HL-60 (cell line): ENCODE measurements at regions not wholly inside any gene's neighbourhood (a gene's known extent, or its start where the extent isn't known, plus 50 kb on each side); places are given as distances from the start of the nearest gene placed in this dataset.

Experiments
- DNase-seq, 2 experiments: peaks; one replicate each; pipeline ENCODE4 v3.0.0-alpha.2; 2010 to 2020; ENCODE audit warnings: low read depth in 1 of 2, low spot score in 1 of 2
- H3K27ac ChIP-seq: fragments of 250-450 bp; sonication (Bioruptor Pico); replicated peaks from 2 replicates; pipeline ENCODE4 v1.5.1; 2020; ENCODE audit warnings: mild to moderate bottlenecking, moderate library complexity
- H3K27me3 ChIP-seq: fragments of 250-450 bp; sonication (Bioruptor Pico); 2 replicates; pipeline ENCODE4 v1.5.1; 2021; ENCODE audit warnings: mild to moderate bottlenecking, moderate library complexity; ENCODE audit not compliant: insufficient read depth, poor library complexity, severe bottlenecking
- H3K4me3 ChIP-seq: replicated peaks from 2 replicates; pipeline ENCODE4 v1.5.1; 2011; ENCODE audit warnings: mild to moderate bottlenecking, control low read depth, low read length; ENCODE audit not compliant: insufficient read depth
- GABPA ChIP-seq: IDR thresholded peaks from 2 replicates; pipeline ENCODE4 v1.6.1; 2012; ENCODE audit warnings: low read depth
- POLR2AphosphoS5 ChIP-seq: IDR thresholded peaks from 2 replicates; pipeline ENCODE4 v1.6.1; 2012; ENCODE audit warnings: low read depth
- SPI1 ChIP-seq: IDR thresholded peaks from 2 replicates; pipeline ENCODE4 v1.6.1; 2012; ENCODE audit warnings: low read depth, mild to moderate bottlenecking, borderline replicate concordance
- TF ChIP-seq, protein P1 (sequence below): IDR thresholded peaks from 2 replicates; pipeline ENCODE4 v1.6.1; 2012; ENCODE audit warnings: low read depth; ENCODE audit not compliant: insufficient replicate concordance
- TF ChIP-seq, protein P2 (sequence below): IDR thresholded peaks from one replicate; pipeline ENCODE4 v1.5.1; 2011; ENCODE audit warnings: low read length, control low read depth, inconsistent platforms; ENCODE audit not compliant: insufficient read depth

DNA sequence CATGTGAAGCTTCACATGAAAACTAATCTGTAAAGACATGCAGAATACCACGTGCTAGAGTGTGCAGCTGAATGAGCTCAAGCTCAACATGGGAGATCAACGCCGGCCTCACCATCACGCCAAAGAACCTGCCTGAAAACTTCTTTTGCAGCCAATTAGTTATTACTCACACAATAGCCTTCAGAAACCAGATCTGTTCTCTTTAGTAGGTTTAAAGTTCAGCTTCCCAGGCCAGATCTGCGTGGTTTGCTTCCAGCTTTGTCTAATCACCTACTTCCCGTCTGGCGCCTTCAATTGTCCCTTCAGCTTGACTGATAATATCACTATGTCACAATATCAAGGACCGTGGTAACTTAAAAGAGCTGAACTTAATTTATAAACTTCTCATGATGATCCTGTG is 68.0 kb upstream of the ZNF236 start:
- H3K4me3 ChIP-seq = no peak overlapping the region

DNA sequence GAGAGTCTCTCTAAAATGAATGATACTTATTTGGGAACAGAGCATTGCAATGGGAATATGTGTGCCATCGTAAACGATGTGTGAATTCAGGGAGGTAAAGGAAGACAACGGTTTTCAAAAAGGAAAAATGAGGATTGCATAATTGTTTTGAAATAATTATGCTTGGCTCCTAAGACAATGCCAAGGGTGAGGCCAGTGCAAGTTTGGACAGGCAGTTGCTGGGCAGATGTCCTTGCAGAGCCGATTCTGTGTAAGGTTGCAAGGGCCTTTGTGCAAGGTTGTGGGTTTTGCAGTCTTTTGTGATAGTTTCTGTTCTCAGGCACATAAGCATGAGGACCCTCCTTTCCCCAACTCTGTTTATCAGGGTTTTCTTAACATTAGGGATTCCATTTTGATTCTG is 70.0 kb upstream of the ZNF236 start:
- Histone ChIP-seq H3K27ac (no peak overlapping the region), H3K27me3 (no peaks in the 10 kb centered on the region), H3K4me3 (no peak overlapping the region)
- no peak for DNase-seq
- TF ChIP-seq, protein P1, sequence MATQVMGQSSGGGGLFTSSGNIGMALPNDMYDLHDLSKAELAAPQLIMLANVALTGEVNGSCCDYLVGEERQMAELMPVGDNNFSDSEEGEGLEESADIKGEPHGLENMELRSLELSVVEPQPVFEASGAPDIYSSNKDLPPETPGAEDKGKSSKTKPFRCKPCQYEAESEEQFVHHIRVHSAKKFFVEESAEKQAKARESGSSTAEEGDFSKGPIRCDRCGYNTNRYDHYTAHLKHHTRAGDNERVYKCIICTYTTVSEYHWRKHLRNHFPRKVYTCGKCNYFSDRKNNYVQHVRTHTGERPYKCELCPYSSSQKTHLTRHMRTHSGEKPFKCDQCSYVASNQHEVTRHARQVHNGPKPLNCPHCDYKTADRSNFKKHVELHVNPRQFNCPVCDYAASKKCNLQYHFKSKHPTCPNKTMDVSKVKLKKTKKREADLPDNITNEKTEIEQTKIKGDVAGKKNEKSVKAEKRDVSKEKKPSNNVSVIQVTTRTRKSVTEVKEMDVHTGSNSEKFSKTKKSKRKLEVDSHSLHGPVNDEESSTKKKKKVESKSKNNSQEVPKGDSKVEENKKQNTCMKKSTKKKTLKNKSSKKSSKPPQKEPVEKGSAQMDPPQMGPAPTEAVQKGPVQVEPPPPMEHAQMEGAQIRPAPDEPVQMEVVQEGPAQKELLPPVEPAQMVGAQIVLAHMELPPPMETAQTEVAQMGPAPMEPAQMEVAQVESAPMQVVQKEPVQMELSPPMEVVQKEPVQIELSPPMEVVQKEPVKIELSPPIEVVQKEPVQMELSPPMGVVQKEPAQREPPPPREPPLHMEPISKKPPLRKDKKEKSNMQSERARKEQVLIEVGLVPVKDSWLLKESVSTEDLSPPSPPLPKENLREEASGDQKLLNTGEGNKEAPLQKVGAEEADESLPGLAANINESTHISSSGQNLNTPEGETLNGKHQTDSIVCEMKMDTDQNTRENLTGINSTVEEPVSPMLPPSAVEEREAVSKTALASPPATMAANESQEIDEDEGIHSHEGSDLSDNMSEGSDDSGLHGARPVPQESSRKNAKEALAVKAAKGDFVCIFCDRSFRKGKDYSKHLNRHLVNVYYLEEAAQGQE = no peak
- TF ChIP-seq SPI1 = no peak
- TF ChIP-seq, protein P2, sequence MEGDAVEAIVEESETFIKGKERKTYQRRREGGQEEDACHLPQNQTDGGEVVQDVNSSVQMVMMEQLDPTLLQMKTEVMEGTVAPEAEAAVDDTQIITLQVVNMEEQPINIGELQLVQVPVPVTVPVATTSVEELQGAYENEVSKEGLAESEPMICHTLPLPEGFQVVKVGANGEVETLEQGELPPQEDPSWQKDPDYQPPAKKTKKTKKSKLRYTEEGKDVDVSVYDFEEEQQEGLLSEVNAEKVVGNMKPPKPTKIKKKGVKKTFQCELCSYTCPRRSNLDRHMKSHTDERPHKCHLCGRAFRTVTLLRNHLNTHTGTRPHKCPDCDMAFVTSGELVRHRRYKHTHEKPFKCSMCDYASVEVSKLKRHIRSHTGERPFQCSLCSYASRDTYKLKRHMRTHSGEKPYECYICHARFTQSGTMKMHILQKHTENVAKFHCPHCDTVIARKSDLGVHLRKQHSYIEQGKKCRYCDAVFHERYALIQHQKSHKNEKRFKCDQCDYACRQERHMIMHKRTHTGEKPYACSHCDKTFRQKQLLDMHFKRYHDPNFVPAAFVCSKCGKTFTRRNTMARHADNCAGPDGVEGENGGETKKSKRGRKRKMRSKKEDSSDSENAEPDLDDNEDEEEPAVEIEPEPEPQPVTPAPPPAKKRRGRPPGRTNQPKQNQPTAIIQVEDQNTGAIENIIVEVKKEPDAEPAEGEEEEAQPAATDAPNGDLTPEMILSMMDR = no peak
- TF ChIP-seq GABPA = no peak
- TF ChIP-seq POLR2AphosphoS5 = no peak

More for the DNA sequence above, 68.0 kb upstream of the ZNF236 start:
- H3K27ac ChIP-seq = no peak overlapping the region
- H3K27me3 ChIP-seq = no peaks in the 10 kb centered on the region
- TF ChIP-seq, protein P1 = no peak
- DNase-seq = no peak

DNA sequence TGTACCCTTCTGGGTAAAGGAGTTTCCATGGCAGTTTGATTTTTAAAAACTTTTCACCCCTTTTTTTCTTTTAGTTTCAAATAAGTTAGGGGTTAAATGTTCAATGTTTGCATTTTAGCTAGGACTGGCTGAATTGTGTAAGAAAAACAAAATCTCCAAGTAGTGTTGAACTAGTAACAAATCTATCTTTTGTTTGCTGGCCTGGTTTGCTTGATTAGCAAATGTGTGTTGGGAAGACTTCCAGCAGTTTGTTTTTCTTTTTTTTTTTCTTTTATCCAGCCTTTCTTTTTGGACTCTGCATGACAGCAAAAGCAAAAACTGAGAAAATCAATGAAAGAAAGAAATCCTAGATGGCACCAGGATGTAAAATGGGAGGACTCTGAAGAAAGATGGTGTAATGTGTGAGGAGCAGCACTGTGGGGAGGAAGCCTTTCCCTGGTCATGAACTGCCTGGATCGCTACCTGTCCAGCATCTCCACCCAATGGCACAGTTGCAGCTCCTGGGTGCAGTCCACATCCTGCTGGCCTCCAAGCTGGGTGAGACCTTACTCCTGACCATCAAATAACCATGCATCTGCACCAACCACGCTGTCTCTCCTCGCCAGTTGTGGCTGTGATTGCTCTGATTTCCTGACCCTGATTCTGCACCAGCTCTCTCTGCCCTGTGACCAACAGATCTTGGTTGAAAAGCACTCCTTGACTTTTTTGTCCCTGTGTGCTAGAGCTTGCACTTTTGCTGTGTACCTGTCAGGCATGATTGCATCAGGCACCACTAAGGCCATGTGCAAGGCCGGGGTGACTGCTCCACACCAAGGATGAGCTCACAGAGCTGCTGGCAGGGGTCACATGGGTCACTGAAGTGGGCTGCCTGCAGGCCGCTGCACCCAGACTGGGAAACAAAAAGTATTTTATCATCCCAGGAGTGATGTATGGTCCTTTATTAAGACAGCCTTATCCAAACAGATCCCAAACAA is 71.2 kb upstream of the ZNF236 start:
- DNase-seq = no peak
- Histone ChIP-seq H3K4me3 (no peak overlapping the region), H3K27ac (no peak overlapping the region), H3K27me3 (no peaks in the 10 kb centered on the region)
- TF ChIP-seq, protein P1 = no peak
- TF ChIP-seq GABPA (no peak), SPI1 (no peak)

DNA sequence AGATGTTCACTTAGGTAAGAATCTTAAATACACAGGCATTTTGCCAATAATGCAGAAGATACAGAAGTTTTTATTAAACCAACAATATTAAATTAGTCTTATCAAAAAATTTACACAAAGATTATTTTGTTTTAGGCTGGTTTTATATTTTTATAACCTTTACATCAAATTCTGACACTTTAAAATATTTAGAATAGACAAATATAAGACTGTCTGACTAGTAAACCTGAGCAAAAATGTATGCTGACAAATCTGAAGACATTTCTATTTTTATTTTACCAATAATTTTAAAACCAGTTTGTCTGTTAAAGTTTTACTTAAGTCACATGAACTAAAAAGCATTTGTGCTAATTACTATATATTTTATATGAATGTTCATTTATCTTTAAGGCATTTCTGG is 72.1 kb upstream of the ZNF236 start:
- no peak for DNase-seq
- Histone ChIP-seq H3K27me3 (no peaks in the 10 kb centered on the region), H3K4me3 (no peak overlapping the region), H3K27ac (no peak overlapping the region)
- TF ChIP-seq, protein P2 = no peak
- TF ChIP-seq, protein P1 = no peak
- TF ChIP-seq POLR2AphosphoS5 = no peak
